Neural progenitor cell (in vitro differentiated cells): ENCODE measurements at regions not wholly inside any gene's neighbourhood (a gene's known extent, or its start where the extent isn't known, plus 50 kb on each side); places are given as distances from the start of the nearest gene placed in this dataset.
A peak's percentile ranks its signal among the peaks of the same experiment; 100 is the strongest.

Experiments used
- CTCF ChIP-seq: fragments of 200-600 bp; sonication (generic); IDR thresholded peaks from 2 replicates; pipeline ENCODE4 v1.5.1; 2017; ENCODE audit warnings: antibody characterized with exemption, mild to moderate bottlenecking
- EZH2 ChIP-seq: fragments of 200-600 bp; sonication (generic); IDR thresholded peaks from 2 replicates; pipeline ENCODE4 v1.6.1; 2017; ENCODE audit warnings: antibody characterized with exemption, mild to moderate bottlenecking, moderate library complexity

- peak; percentile 52 for TF ChIP-seq CTCF
- TF ChIP-seq EZH2: no peak
Measured at GRCh38 chr2:223674998-223675609, 72.9 kb upstream of the SCG2 start.
